GM12878 (cell line): ENCODE measurements at regions not wholly inside any gene's neighbourhood (a gene's known extent, or its start where the extent isn't known, plus 50 kb on each side); places are given as distances from the start of the nearest gene placed in this dataset.

Experiments used
- ATAC-seq: fragments of 200-7000 bp; cut with Tn5 transposase; 3 replicates; pipeline ENCODE4 v1.9.1; 2020; ENCODE audit warnings: mild to moderate bottlenecking, moderate library complexity
- BruUV-seq: library from RNA; stranded (reverse); fragments of 400-500 nt; replicated peaks from 2 replicates; lab custom pipeline; 2021; lab: Mats Ljungman, UMichigan
- CTCF ChIA-PET: fragments of 300-600 bp; sonication (Branson Sonifier 250); formaldehyde crosslinking; extraction: SDS; loops from one replicate; lab custom pipeline; 2021; ENCODE audit warnings: inconsistent platforms; lab: Yijun Ruan, JAX
- POLR2A ChIA-PET: fragments of 350-600 bp; formaldehyde crosslinking; extraction: SDS; loops from one replicate; lab custom pipeline; 2021; ENCODE audit warnings: inconsistent platforms; lab: Charles Lee
- RAD21 ChIA-PET: fragments of 300-600 bp; sonication (Branson Sonifier 250); formaldehyde crosslinking; loops from one replicate; lab custom pipeline; 2023; ENCODE audit warnings: antibody characterized with exemption; ENCODE audit not compliant: unreplicated experiment; lab: Charles Lee
- SMC1A ChIA-PET: fragments of 300-600 bp; sonication (Branson Sonifier 250); formaldehyde crosslinking; loops from one replicate; lab custom pipeline; 2023; ENCODE audit not compliant: unreplicated experiment, uncharacterized antibody; lab: Charles Lee
- DNase-seq: peaks from one replicate; pipeline ENCODE4 v3.0.0-alpha.2; 2011; ENCODE audit warnings: low read depth, low spot score
- FAIRE-seq: peaks from 3 replicates; lab custom pipeline; 2011; peaks lifted over from hg19 to GRCh38; lab: Jason Lieb, UNC
- H2AFZ ChIP-seq: 2 replicates; pipeline ENCODE4 v1.6.0; 2011; ENCODE audit warnings: low read depth, low read length, control low read depth; ENCODE audit not compliant: control insufficient read depth
- H3K27ac ChIP-seq: 2 replicates; pipeline ENCODE4 v1.5.1; 2011; ENCODE audit warnings: control low read depth; ENCODE audit not compliant: control insufficient read depth, insufficient read depth
- H3K27me3 ChIP-seq, 2 experiments: replicated peaks in 1 of 2; 2 replicates each; pipeline versions ENCODE4 v1.6.0 to v1.6.1; 2011; ENCODE audit warnings: low read length in 1 of 2; ENCODE audit not compliant: control insufficient read depth in 2 of 2, insufficient read depth in 2 of 2
- H3K36me3 ChIP-seq, 2 experiments: 2 replicates each; pipeline ENCODE4 v1.5.1; 2011; ENCODE audit warnings: low read length in 1 of 2; ENCODE audit not compliant: control insufficient read depth in 2 of 2, insufficient read depth in 2 of 2
- H3K4me1 ChIP-seq: 2 replicates; pipeline ENCODE4 v1.6.1; 2011; ENCODE audit warnings: mild to moderate bottlenecking, low read length, moderate library complexity, mixed read lengths; ENCODE audit not compliant: control insufficient read depth, insufficient read depth
- H3K4me2 ChIP-seq: 2 replicates; pipeline ENCODE4 v1.6.0; 2011; ENCODE audit warnings: control low read depth; ENCODE audit not compliant: control insufficient read depth, insufficient read depth
- H3K4me3 ChIP-seq: fragments of 200-600 bp; sonication (generic); 2 replicates; pipeline ENCODE4 v1.5.1; 2016
- H3K79me2 ChIP-seq: 2 replicates; pipeline ENCODE4 v1.6.0; 2011; ENCODE audit warnings: low read length; ENCODE audit not compliant: control insufficient read depth, insufficient read depth
- H3K9ac ChIP-seq: 2 replicates; pipeline ENCODE4 v1.8.0; 2011; ENCODE audit warnings: low read length, control low read depth, mixed read lengths; ENCODE audit not compliant: control insufficient read depth, insufficient read depth
- H3K9me3 ChIP-seq: replicated peaks from 3 replicates; pipeline ENCODE4 v1.5.1; 2011; ENCODE audit warnings: mild to moderate bottlenecking, low read length; ENCODE audit not compliant: control insufficient read depth, insufficient read depth
- H4K20me1 ChIP-seq: 2 replicates; pipeline ENCODE4 v1.6.0; 2011; ENCODE audit not compliant: control insufficient read depth, insufficient read depth
- ATF3 ChIP-seq: IDR thresholded peaks from 2 replicates; pipeline ENCODE4 v1.6.1; 2011; ENCODE audit warnings: low read depth, mild to moderate bottlenecking, low read length, moderate library complexity, borderline replicate concordance; ENCODE audit errors: extremely low read depth
- CREB1 ChIP-seq: IDR thresholded peaks from 2 replicates; pipeline ENCODE4 v1.6.1; 2012; ENCODE audit warnings: low read depth, mild to moderate bottlenecking, inconsistent platforms
- E2F4 ChIP-seq: IDR thresholded peaks from 2 replicates; pipeline ENCODE4 v1.6.1; 2012; ENCODE audit warnings: low read depth, low read length, improper control_type of control experiment
- E2F8 ChIP-seq: fragments of 450-650 bp; IDR thresholded peaks from 2 replicates; pipeline ENCODE4 v1.6.1; 2018; ENCODE audit warnings: mild to moderate bottlenecking, low read depth, moderate library complexity; ENCODE audit not compliant: partially characterized antibody
- ELK1 ChIP-seq: IDR thresholded peaks from 2 replicates; pipeline ENCODE4 v1.6.1; 2012; ENCODE audit warnings: low read depth, low read length, improper control_type of control experiment
- IRF3 ChIP-seq: fragments of 450-650 bp; IDR thresholded peaks from 2 replicates; pipeline ENCODE4 v1.6.1; 2014; ENCODE audit warnings: mild to moderate bottlenecking
- MTA2 ChIP-seq: fragments of 450-650 bp; IDR thresholded peaks from 2 replicates; pipeline ENCODE4 v1.6.1; 2016; ENCODE audit warnings: low read depth, mild to moderate bottlenecking, moderate library complexity
- PRDM15 ChIP-seq: fragments of 450-650 bp; formaldehyde crosslinking; IDR thresholded peaks from 2 replicates; pipeline ENCODE4 v1.4.0; 2020; ENCODE audit warnings: mild to moderate bottlenecking, moderate library complexity
- RELB ChIP-seq: fragments of 450-650 bp; IDR thresholded peaks from 2 replicates; pipeline ENCODE4 v1.6.1; 2017; ENCODE audit warnings: low read depth, mild to moderate bottlenecking, moderate library complexity
- ZNF207 ChIP-seq: fragments of 450-650 bp; IDR thresholded peaks from 2 replicates; pipeline ENCODE4 v1.6.1; 2014; ENCODE audit warnings: antibody characterized with exemption, mild to moderate bottlenecking, borderline replicate concordance
- ZNF274 ChIP-seq: IDR thresholded peaks from one replicate; pipeline ENCODE4 v1.8.0; 2011; ENCODE audit not compliant: insufficient read length, insufficient read depth
- ZNF622 ChIP-seq: fragments of 450-650 bp; IDR thresholded peaks from 2 replicates; pipeline ENCODE4 v1.6.1; 2017; ENCODE audit warnings: mild to moderate bottlenecking, inconsistent platforms
- WGBS: methylation state at CpG from one replicate; pipeline ENCODE4 v1.1.6; 2016; ENCODE audit warnings: low lambda C conversion rate; ENCODE audit not compliant: insufficient replicate concordance, insufficient coverage; ENCODE audit errors: missing lambda C conversion rate; 5-methylcytosine and 5-hydroxymethylcytosine counted together
- in situ Hi-C: fragments of 300-500 bp; cut with MboI; formaldehyde crosslinking; loops from 9 replicates; pipeline ENCODE4 v1.14.3; 2018; ENCODE audit warnings: mixed read lengths
- intact Hi-C: fragments of 100-400 bp; cut with micrococcal nuclease; formaldehyde crosslinking; loops from one replicate; pipeline ENCODE4 v1.14.2; 2022; ENCODE audit not compliant: unreplicated experiment

- Histone ChIP-seq H3K4me1 (no peaks in the 10 kb centered on the region), H3K79me2 (no peaks in the 10 kb centered on the region), H3K27ac (no peak overlapping the region), H3K4me2 (no peak overlapping the region), H3K4me3 (no peak overlapping the region), H3K9me3 (no peaks in the 10 kb centered on the region), H3K27me3 (no peaks in the 10 kb centered on the region), H3K36me3 (no peaks in the 10 kb centered on the region), H4K20me1 (no peaks in the 10 kb centered on the region), H3K9ac (no peak overlapping the region), H2AFZ (no peak overlapping the region)
- no peak for FAIRE-seq
- in situ Hi-C loops (no loop called here), intact Hi-C loops (no loop called here)
- CTCF ChIA-PET: interaction anchor here (1.0 kb wide), 1 partner anchor 26 kb away, joined by 3 read pairs; no protein-coding TSS in a partner anchor
- no peak for ATAC-seq
- SMC1A ChIA-PET: interaction anchor here (1.2 kb wide), 1 partner anchor 18 kb away, joined by 3 read pairs; no protein-coding TSS in a partner anchor
- no peak for DNase-seq
- RAD21 ChIA-PET: no interaction called here
- no TSS peak for BruUV-seq
- POLR2A ChIA-PET: no interaction called here
- 26% methylated on average over 5 of the region's 5 CpGs for WGBS
- TF ChIP-seq ELK1: no peak
- TF ChIP-seq MTA2: no peak
- TF ChIP-seq ZNF622: no peak
- TF ChIP-seq ATF3: no peak
- no peak for TF ChIP-seq ZNF274
- TF ChIP-seq RELB: no peak
- TF ChIP-seq E2F8: no peak
- TF ChIP-seq ZNF207: no peak
- no peak for TF ChIP-seq CREB1
- TF ChIP-seq PRDM15 (CRISPR knock-in tag): no peak
- no peak for TF ChIP-seq IRF3
- no peak for TF ChIP-seq E2F4
These were observed 135.2 kb downstream of the SLIT2 start for GRCh38 chr4:20386906-20387305.
